Fibroblast of the aortic adventitia (primary cell): ENCODE measurements at regions not wholly inside any gene's neighbourhood (a gene's known extent, or its start where the extent isn't known, plus 50 kb on each side); places are given as distances from the start of the nearest gene placed in this dataset.
"Not testable (repeated sequence)": the region's sequence is repeated elsewhere in the genome, so short reads cannot be mapped to it uniquely, and the experiment has no call there.

Source experiments
- DNase-seq: peaks from one replicate; pipeline ENCODE4 v3.0.0-alpha.2; 2010; ENCODE audit warnings: low read depth
- H3K4me3 ChIP-seq: 2 replicates; pipeline ENCODE4 v1.5.1; 2011; ENCODE audit warnings: low read depth, mild to moderate bottlenecking, control low read depth, low read length, moderate library complexity
- TF ChIP-seq, protein P1 (sequence below): IDR thresholded peaks from 2 replicates; pipeline ENCODE4 v1.5.1; 2011; ENCODE audit warnings: mild to moderate bottlenecking, low read length, control low read depth, inconsistent platforms; ENCODE audit not compliant: insufficient read depth

DNA sequence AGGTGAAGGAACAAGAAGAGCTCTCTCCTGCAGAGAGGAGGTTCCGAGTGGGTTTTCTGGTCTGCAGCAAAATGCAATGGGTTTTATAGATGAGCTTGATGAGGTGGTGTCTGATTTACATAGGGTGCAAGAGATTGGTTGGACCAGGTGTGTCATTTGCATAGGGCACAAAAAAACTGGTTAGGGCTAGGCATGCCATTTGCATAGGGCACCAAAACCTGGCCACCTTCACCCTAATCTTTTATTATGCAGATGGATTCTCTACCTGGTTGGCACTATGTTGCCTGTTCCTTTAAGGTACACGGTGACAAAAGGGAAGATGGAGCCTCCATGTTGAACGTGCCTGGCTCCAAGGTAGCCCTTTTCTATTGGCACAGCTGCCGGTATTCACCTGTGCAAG is 94.5 kb upstream of the PRKX start:
- DNase-seq = no peak
- TF ChIP-seq, protein P1, sequence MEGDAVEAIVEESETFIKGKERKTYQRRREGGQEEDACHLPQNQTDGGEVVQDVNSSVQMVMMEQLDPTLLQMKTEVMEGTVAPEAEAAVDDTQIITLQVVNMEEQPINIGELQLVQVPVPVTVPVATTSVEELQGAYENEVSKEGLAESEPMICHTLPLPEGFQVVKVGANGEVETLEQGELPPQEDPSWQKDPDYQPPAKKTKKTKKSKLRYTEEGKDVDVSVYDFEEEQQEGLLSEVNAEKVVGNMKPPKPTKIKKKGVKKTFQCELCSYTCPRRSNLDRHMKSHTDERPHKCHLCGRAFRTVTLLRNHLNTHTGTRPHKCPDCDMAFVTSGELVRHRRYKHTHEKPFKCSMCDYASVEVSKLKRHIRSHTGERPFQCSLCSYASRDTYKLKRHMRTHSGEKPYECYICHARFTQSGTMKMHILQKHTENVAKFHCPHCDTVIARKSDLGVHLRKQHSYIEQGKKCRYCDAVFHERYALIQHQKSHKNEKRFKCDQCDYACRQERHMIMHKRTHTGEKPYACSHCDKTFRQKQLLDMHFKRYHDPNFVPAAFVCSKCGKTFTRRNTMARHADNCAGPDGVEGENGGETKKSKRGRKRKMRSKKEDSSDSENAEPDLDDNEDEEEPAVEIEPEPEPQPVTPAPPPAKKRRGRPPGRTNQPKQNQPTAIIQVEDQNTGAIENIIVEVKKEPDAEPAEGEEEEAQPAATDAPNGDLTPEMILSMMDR = no peak

DNA sequence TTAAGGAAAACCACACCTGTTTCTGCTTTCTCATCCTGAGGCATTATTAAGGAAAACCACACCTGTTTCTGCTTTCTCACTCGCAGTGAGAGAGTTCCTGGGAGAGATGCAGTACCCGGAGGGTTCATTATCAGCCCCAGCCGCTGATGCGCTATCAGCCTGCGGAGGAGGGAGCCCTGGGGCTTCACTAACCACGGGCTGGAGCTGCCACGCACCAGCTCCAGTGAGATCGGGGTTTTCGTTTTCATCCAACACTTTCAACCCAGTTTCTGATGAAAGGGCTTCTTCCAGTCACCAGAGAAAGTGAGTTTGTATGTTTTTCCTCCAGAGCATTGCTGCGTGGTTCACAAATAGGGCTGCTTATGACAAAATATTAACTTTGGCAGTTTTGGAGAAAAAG is 93.2 kb upstream of the PRKX start:
- no peak for DNase-seq
- no peak overlapping the region for H3K4me3 ChIP-seq
- TF ChIP-seq, protein P1 = no peak

More for the DNA sequence above, 94.5 kb upstream of the PRKX start:
- H3K4me3 ChIP-seq = no peak overlapping the region

DNA sequence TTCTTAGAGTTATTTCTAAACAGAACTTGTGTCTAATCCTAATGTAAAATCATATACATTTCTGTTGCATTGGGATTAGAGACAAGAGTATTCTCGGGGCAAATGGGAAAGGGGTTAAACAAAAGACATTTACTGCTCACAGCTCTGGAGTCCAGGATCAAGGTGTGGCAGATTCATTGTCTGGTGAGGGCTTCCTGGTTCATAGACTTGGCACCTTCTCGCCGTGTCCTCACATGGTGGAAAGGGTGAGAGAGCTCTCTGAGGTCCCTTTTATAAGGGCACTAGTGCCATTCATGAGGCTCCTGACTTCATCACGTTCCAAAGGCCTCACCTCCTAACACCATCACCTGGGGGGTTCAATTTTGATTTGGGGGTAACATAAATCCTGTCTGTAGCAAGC is 90.3 kb upstream of the PRKX start:
- no peak overlapping the region for H3K4me3 ChIP-seq
- DNase-seq = no peak
- TF ChIP-seq, protein P1 = no peak

- H3K4me3 ChIP-seq = no peak overlapping the region
- no peak for DNase-seq
- TF ChIP-seq, protein P1 = no peak
These were observed 89.9 kb upstream of the PRKX start for GRCh38 chrX:3803305-3803704.

DNA sequence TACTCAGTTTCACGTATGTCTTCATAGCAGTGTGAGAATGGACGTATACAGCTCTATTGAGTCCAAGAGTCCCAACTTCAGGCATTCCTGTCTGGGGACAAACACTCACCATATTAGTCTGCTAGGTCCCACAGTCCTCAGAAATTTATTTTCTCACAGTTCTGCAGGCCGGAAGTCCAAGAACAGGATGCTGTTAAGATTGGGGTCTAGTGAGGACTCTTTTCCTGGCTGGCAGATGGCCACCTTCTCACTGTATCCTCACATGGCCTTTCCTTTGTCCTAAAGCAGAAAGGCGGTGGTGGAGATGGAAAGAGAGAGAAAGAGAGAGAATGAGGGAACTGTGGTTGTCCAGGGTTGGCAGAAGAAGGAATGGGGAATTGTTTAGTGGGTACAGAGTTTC is 82.0 kb upstream of the PRKX start:
- not testable (repeated sequence) for DNase-seq, H3K4me3 ChIP-seq

DNA sequence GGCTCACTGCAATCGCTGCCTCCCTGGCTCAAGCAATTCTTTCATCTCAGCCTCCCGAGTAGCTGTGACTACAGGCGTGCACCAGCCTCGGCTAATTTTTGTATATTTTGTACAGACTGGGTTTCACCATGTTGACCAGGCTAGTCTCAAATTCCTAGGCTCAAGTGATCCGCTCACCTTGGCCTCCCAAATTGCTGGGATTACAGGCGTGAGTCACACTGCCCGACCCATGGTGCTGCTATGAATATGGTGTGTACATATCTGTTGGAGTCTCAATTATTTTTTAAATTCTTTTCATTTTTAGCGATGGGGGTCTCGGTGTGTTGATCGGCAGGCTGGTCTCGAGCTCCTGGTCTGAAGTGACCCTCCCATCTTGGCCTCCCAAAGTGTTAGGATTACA is 78.0 kb upstream of the PRKX start:
- no peak overlapping the region for H3K4me3 ChIP-seq
- TF ChIP-seq, protein P1 = no peak

GRCh38 chrX:3788494-3789233 is 75.2 kb upstream of the PRKX start:
- H3K4me3 ChIP-seq = no peak overlapping the region
- no peak for DNase-seq
- TF ChIP-seq, protein P1 = no peak

More for the DNA sequence above, 78.0 kb upstream of the PRKX start:
- no peak for DNase-seq
